ENCODE measurements at regions not wholly inside any gene's neighbourhood (a gene's known extent, or its start where the extent isn't known, plus 50 kb on each side); places are given as distances from the start of the nearest gene placed in this dataset.

DNA sequence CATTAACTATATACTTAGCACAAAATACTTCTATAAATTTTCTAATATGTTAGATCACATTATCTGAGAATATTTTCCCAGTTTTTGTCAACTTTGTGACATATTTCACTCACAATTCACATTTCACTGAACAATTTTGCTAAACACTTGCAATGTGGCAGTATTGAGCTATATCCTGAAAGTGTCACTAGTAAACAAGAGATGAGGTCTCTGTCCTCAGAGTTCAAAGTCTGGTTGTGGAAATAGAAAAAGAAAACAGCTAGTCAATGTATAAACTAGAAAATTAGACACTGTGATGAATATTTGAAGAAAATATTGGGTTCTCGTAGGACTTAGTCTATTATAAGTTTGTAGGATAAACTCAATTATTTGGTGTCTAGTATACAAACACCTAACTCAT is 87.4 kb upstream of the CHORDC1 start:
- Histone ChIP-seq H2BK5ac (ENCODE audit: low read depth, low read length, poor library complexity, severe bottlenecking) (no peak overlapping the region), H2AK5ac (ENCODE audit: low read length, severe bottlenecking) (no peak overlapping the region), H3K36me3 (ENCODE audit: control insufficient read depth in 1 of 2, insufficient read depth in 2 of 2, low read depth in 1 of 2, low read length in 2 of 2) (no peaks in the 10 kb centered on the region), H3K27ac (ENCODE audit: low read length, poor library complexity, severe bottlenecking) (no peak overlapping the region), H3K9me3 (ENCODE audit: control insufficient read depth, low read length) (no peaks in the 10 kb centered on the region), H4K91ac (ENCODE audit: low read length) (no peak overlapping the region), H3K4ac (ENCODE audit: low read depth in 1 of 2, low read length in 2 of 2) (no peak overlapping the region), H2BK15ac (ENCODE audit: low read depth, poor library complexity, severe bottlenecking) (no peak overlapping the region), H4K8ac (ENCODE audit: low read length) (no peak overlapping the region), H3K23ac (ENCODE audit: low read length in 2 of 2) (no peak overlapping the region), H2BK120ac (ENCODE audit: low read depth, low read length) (no peak overlapping the region), H2BK12ac (ENCODE audit: low read length in 2 of 2) (no peak overlapping the region), H3K27me3 (ENCODE audit: control insufficient read depth in 1 of 2, insufficient read depth in 1 of 2, low read length in 2 of 2) (no peaks in the 10 kb centered on the region), H2AFZ (ENCODE audit: low read depth, low read length) (no peak overlapping the region), H3K9ac (ENCODE audit: low read length) (no peak overlapping the region), H3K4me1 (ENCODE audit: control insufficient read depth, insufficient read depth, low read depth, low read length) (no peaks in the 10 kb centered on the region), H3K14ac (ENCODE audit: low read length in 2 of 2) (no peak overlapping the region), H3K79me1 (replicated peaks; ENCODE audit: low read length, poor library complexity, severe bottlenecking) (no peaks in the 10 kb centered on the region), H3K4me2 (ENCODE audit: low read length, poor library complexity, severe bottlenecking) (no peak overlapping the region), H3K4me3 (ENCODE audit: insufficient read depth in 1 of 2, low read depth in 1 of 2, low read length in 2 of 2) (no peak overlapping the region), H3K18ac (ENCODE audit: low read depth in 1 of 2, low read length in 2 of 2) (no peak overlapping the region)
- DNase-seq: no peak
- WGBS: no CpG with 5 or more reads among the region's 1 CpG

DNA sequence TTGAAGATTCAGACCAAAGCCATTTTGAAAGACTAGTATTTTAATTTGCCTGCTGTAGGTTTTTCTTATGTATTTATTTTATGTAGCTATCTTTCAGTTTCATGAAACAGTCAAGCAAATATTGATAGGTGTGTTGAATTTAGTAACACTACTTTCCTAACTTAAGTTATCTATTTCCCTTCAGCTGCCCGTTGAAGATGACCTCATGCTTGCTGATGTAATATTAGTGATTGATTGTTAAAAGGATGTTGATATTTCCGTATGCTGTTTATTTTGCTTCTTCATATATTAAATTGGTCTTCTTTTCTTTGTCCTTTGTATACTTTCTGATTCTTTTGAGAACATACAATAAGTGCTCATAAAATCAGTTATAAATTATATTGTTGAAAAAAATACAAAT is 86.8 kb upstream of the CHORDC1 start:
- no peak overlapping the region for H3K4me2 ChIP-seq (ENCODE audit: low read length, poor library complexity, severe bottlenecking)
- H4K8ac ChIP-seq (ENCODE audit: low read length): no peak overlapping the region
- no peak overlapping the region for H2BK5ac ChIP-seq (ENCODE audit: low read depth, low read length, poor library complexity, severe bottlenecking)
- H3K4me3 ChIP-seq (ENCODE audit: insufficient read depth in 1 of 2, low read depth in 1 of 2, low read length in 2 of 2): no peak overlapping the region
- H2AFZ ChIP-seq (ENCODE audit: low read depth, low read length): no peak overlapping the region
- H3K4me1 ChIP-seq (ENCODE audit: control insufficient read depth, insufficient read depth, low read depth, low read length): no peaks in the 10 kb centered on the region
- no peak overlapping the region for H3K4ac ChIP-seq (ENCODE audit: low read depth in 1 of 2, low read length in 2 of 2)
- H3K18ac ChIP-seq (ENCODE audit: low read depth in 1 of 2, low read length in 2 of 2): no peak overlapping the region
- no peak for DNase-seq
- no peak overlapping the region for H3K27ac ChIP-seq (ENCODE audit: low read length, poor library complexity, severe bottlenecking)
- H3K9ac ChIP-seq (ENCODE audit: low read length): no peak overlapping the region
- H2BK15ac ChIP-seq (ENCODE audit: low read depth, poor library complexity, severe bottlenecking): no peak overlapping the region
- H3K79me1 ChIP-seq (replicated peaks; ENCODE audit: low read length, poor library complexity, severe bottlenecking): no peaks in the 10 kb centered on the region
- H3K27me3 ChIP-seq (ENCODE audit: control insufficient read depth in 1 of 2, insufficient read depth in 1 of 2, low read length in 2 of 2): no peaks in the 10 kb centered on the region
- no CpG with 5 or more reads among the region's 2 CpGs for WGBS
- no peak overlapping the region for H3K14ac ChIP-seq (ENCODE audit: low read length in 2 of 2)
- H3K23ac ChIP-seq (ENCODE audit: low read length in 2 of 2): no peak overlapping the region
- H2BK12ac ChIP-seq (ENCODE audit: low read length in 2 of 2): no peak overlapping the region
- H3K36me3 ChIP-seq (ENCODE audit: control insufficient read depth in 1 of 2, insufficient read depth in 2 of 2, low read depth in 1 of 2, low read length in 2 of 2): no peaks in the 10 kb centered on the region
- H4K91ac ChIP-seq (ENCODE audit: low read length): no peak overlapping the region
- H2BK120ac ChIP-seq (ENCODE audit: low read depth, low read length): no peak overlapping the region
- no peaks in the 10 kb centered on the region for H3K9me3 ChIP-seq (ENCODE audit: control insufficient read depth, low read length)
- H2AK5ac ChIP-seq (ENCODE audit: low read length, severe bottlenecking): no peak overlapping the region

DNA sequence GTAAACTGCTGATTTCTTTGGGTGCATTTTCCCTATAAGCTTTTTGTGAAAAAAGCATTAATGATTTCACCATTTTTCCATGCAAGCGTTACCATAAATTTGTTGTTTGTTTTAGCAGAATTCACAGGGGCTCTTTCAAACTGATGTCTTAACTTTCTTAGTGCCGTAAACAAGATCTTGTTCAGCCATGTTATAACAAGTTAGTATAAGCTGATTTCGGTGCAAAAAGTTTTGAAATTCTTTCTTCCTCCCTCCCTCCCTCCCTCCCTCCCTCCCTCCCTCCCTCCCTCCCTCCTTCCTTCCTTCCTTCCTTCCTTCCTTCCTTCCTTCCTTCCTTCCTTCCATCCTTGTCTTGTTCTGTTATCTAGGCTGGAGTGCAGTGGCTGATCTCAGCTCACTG is 71.7 kb upstream of the CHORDC1 start:
- Histone ChIP-seq H2BK120ac (ENCODE audit: low read depth, low read length) (no peak overlapping the region), H3K14ac (ENCODE audit: low read length in 2 of 2) (no peak overlapping the region), H3K27ac (ENCODE audit: low read length, poor library complexity, severe bottlenecking) (no peak overlapping the region), H2BK5ac (ENCODE audit: low read depth, low read length, poor library complexity, severe bottlenecking) (no peak overlapping the region), H3K36me3 (ENCODE audit: control insufficient read depth in 1 of 2, insufficient read depth in 2 of 2, low read depth in 1 of 2, low read length in 2 of 2) (no peaks in the 10 kb centered on the region), H3K79me1 (replicated peaks; ENCODE audit: low read length, poor library complexity, severe bottlenecking) (no peaks in the 10 kb centered on the region), H3K27me3 (ENCODE audit: control insufficient read depth in 1 of 2, insufficient read depth in 1 of 2, low read length in 2 of 2) (no peaks in the 10 kb centered on the region), H2AK5ac (ENCODE audit: low read length, severe bottlenecking) (no peak overlapping the region), H4K8ac (ENCODE audit: low read length) (no peak overlapping the region), H3K18ac (ENCODE audit: low read depth in 1 of 2, low read length in 2 of 2) (no peak overlapping the region), H2AFZ (ENCODE audit: low read depth, low read length) (no peak overlapping the region), H3K23ac (ENCODE audit: low read length in 2 of 2) (no peak overlapping the region), H3K4ac (ENCODE audit: low read depth in 1 of 2, low read length in 2 of 2) (no peak overlapping the region), H3K9ac (ENCODE audit: low read length) (no peak overlapping the region), H4K91ac (ENCODE audit: low read length) (no peak overlapping the region), H3K4me3 (ENCODE audit: insufficient read depth in 1 of 2, low read depth in 1 of 2, low read length in 2 of 2) (no peak overlapping the region), H3K9me3 (ENCODE audit: control insufficient read depth, low read length) (no peaks in the 10 kb centered on the region), H3K4me2 (ENCODE audit: low read length, poor library complexity, severe bottlenecking) (no peak overlapping the region), H3K4me1 (ENCODE audit: control insufficient read depth, insufficient read depth, low read depth, low read length) (no peaks in the 10 kb centered on the region), H2BK12ac (ENCODE audit: low read length in 2 of 2) (no peak overlapping the region), H2BK15ac (ENCODE audit: low read depth, poor library complexity, severe bottlenecking) (no peak overlapping the region)
- no CpG with 5 or more reads among the region's 3 CpGs for WGBS
- no peak for DNase-seq

DNA sequence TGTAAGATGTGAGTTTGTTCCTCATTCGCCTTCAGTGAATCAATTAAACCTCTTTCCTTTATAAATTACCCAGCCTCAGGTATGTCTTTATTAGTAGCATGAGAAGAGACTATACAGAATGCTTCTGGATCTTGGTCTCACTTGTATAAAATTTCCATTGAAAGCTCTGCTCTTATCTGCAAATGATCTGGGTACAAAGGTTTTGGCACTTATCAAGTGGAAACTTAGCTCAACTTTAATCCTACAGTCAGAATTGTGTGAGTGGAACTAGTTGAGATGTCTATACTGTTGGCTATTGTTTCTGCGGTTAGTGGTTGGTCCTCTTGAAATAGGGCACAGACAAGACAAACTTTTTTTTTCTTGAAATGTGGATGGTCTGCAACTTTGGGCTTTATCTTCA is 71.2 kb upstream of the CHORDC1 start:
- no peak overlapping the region for H3K14ac ChIP-seq (ENCODE audit: low read length in 2 of 2)
- H2BK12ac ChIP-seq (ENCODE audit: low read length in 2 of 2): no peak overlapping the region
- no peaks in the 10 kb centered on the region for H3K9me3 ChIP-seq (ENCODE audit: control insufficient read depth, low read length)
- no peaks in the 10 kb centered on the region for H3K36me3 ChIP-seq (ENCODE audit: control insufficient read depth in 1 of 2, insufficient read depth in 2 of 2, low read depth in 1 of 2, low read length in 2 of 2)
- no peak overlapping the region for H3K4me2 ChIP-seq (ENCODE audit: low read length, poor library complexity, severe bottlenecking)
- no peak overlapping the region for H4K91ac ChIP-seq (ENCODE audit: low read length)
- no peaks in the 10 kb centered on the region for H3K27me3 ChIP-seq (ENCODE audit: control insufficient read depth in 1 of 2, insufficient read depth in 1 of 2, low read length in 2 of 2)
- H2AK5ac ChIP-seq (ENCODE audit: low read length, severe bottlenecking): no peak overlapping the region
- no peak overlapping the region for H3K23ac ChIP-seq (ENCODE audit: low read length in 2 of 2)
- no peak overlapping the region for H2BK5ac ChIP-seq (ENCODE audit: low read depth, low read length, poor library complexity, severe bottlenecking)
- no peak overlapping the region for H2BK15ac ChIP-seq (ENCODE audit: low read depth, poor library complexity, severe bottlenecking)
- H3K9ac ChIP-seq (ENCODE audit: low read length): no peak overlapping the region
- no peak for DNase-seq
- no peak overlapping the region for H3K4me3 ChIP-seq (ENCODE audit: insufficient read depth in 1 of 2, low read depth in 1 of 2, low read length in 2 of 2)
- H2AFZ ChIP-seq (ENCODE audit: low read depth, low read length): no peak overlapping the region
- no peak overlapping the region for H2BK120ac ChIP-seq (ENCODE audit: low read depth, low read length)
- no peak overlapping the region for H4K8ac ChIP-seq (ENCODE audit: low read length)
- no CpG with 5 or more reads among the region's 2 CpGs for WGBS
- H3K27ac ChIP-seq (ENCODE audit: low read length, poor library complexity, severe bottlenecking): no peak overlapping the region
- H3K4ac ChIP-seq (ENCODE audit: low read depth in 1 of 2, low read length in 2 of 2): no peak overlapping the region
- no peaks in the 10 kb centered on the region for H3K4me1 ChIP-seq (ENCODE audit: control insufficient read depth, insufficient read depth, low read depth, low read length)
- H3K18ac ChIP-seq (ENCODE audit: low read depth in 1 of 2, low read length in 2 of 2): no peak overlapping the region
- no peaks in the 10 kb centered on the region for H3K79me1 ChIP-seq (replicated peaks; ENCODE audit: low read length, poor library complexity, severe bottlenecking)

Data from mesenchymal stem cell (in vitro differentiated cells and primary cell).